Keratinocyte (primary cell): ENCODE measurements at regions not wholly inside any gene's neighbourhood (a gene's known extent, or its start where the extent isn't known, plus 50 kb on each side); places are given as distances from the start of the nearest gene placed in this dataset.

Experiments
- DNase-seq: peaks from one replicate; pipeline ENCODE4 v3.0.0-alpha.2; 2011; ENCODE audit warnings: low read depth, missing footprints, low spot score
- FAIRE-seq: peaks from 2 replicates; lab custom pipeline; 2011; peaks lifted over from hg19 to GRCh38; lab: Jason Lieb, UNC
- H2AFZ ChIP-seq: 2 replicates; pipeline ENCODE4 v1.6.0; 2012; ENCODE audit warnings: low read length, control low read depth, inconsistent platforms; ENCODE audit not compliant: control insufficient read depth
- H3K27ac ChIP-seq: 2 replicates; pipeline ENCODE4 v1.5.1; 2011; ENCODE audit warnings: low read length; ENCODE audit not compliant: control insufficient read depth, insufficient read depth
- H3K27me3 ChIP-seq: 3 replicates; pipeline ENCODE4 v1.6.0; 2011; ENCODE audit warnings: low read length; ENCODE audit not compliant: control insufficient read depth, insufficient read depth; ENCODE audit errors: extremely low read depth
- H3K36me3 ChIP-seq, 2 experiments: 2 replicates in 1 of 2; 3 replicates in 1 of 2; pipeline ENCODE4 v1.5.1; 2011; ENCODE audit warnings: low read length in 2 of 2, mild to moderate bottlenecking in 1 of 2; ENCODE audit not compliant: control insufficient read depth in 2 of 2, insufficient read depth in 2 of 2; ENCODE audit errors: extremely low read depth in 1 of 2
- H3K4me1 ChIP-seq: 3 replicates; pipeline ENCODE4 v1.5.1; 2011; ENCODE audit warnings: low read length; ENCODE audit not compliant: control insufficient read depth, insufficient read depth; ENCODE audit errors: extremely low read depth
- H3K4me2 ChIP-seq: 3 replicates; pipeline ENCODE4 v1.6.0; 2011; ENCODE audit warnings: low read depth, low read length; ENCODE audit not compliant: control insufficient read depth, insufficient read depth; ENCODE audit errors: extremely low read depth
- H3K4me3 ChIP-seq, 3 experiments: fragments of 200-600 bp in 1 of 3; sonication (generic) in 1 of 3; 2 replicates in 2 of 3; 3 replicates in 1 of 3; pipeline ENCODE4 v1.5.1; 2011 to 2016; ENCODE audit warnings: low read length in 3 of 3, mild to moderate bottlenecking in 3 of 3, control low read depth in 2 of 3, inconsistent platforms in 1 of 3, low read depth in 1 of 3, mixed read lengths in 1 of 3, mixed run types in 1 of 3, moderate library complexity in 1 of 3; ENCODE audit not compliant: control insufficient read depth in 2 of 3, insufficient read depth in 2 of 3; ENCODE audit errors: extremely low read depth in 1 of 3
- H3K79me2 ChIP-seq: 2 replicates; pipeline ENCODE4 v1.6.0; 2012; ENCODE audit warnings: low read length; ENCODE audit not compliant: control insufficient read depth, insufficient read depth
- H3K9ac ChIP-seq: 3 replicates; pipeline ENCODE4 v1.6.0; 2011; ENCODE audit warnings: low read length; ENCODE audit not compliant: control insufficient read depth, insufficient read depth; ENCODE audit errors: extremely low read depth
- H3K9me1 ChIP-seq: 3 replicates; pipeline ENCODE4 v1.6.0; 2011; ENCODE audit warnings: low read length; ENCODE audit not compliant: control insufficient read depth, insufficient read depth; ENCODE audit errors: extremely low read depth
- H3K9me3 ChIP-seq: 2 replicates; pipeline ENCODE4 v1.5.1; 2012; ENCODE audit warnings: low read depth, low read length; ENCODE audit not compliant: control insufficient read depth
- H4K20me1 ChIP-seq: 3 replicates; pipeline ENCODE4 v1.6.0; 2011; ENCODE audit warnings: low read length; ENCODE audit not compliant: control insufficient read depth, insufficient read depth; ENCODE audit errors: extremely low read depth
- EZH2 ChIP-seq: IDR thresholded peaks from one replicate; pipeline ENCODE4 v1.6.1; 2012; ENCODE audit warnings: inconsistent platforms, mild to moderate bottlenecking, low read length, moderate library complexity
- dilution Hi-C: fragments of 300-500 bp; cut with MboI; formaldehyde crosslinking; loops from one replicate; pipeline ENCODE4 v1.7.0; 2020; ENCODE audit warnings: low sequenced_read_pairs; ENCODE audit not compliant: extremely low pct_ligation_motif_present
- TF ChIP-seq, protein P1 (sequence below), 3 experiments: IDR thresholded peaks in 1 of 3; conservative IDR thresholded peaks in 1 of 3; optimal IDR thresholded peaks in 1 of 3; 2 replicates in 2 of 3; 3 replicates in 1 of 3; pipeline versions ENCODE3 to v1.5.1; 2011; ENCODE audit warnings: low read length in 3 of 3, mild to moderate bottlenecking in 3 of 3, moderate library complexity in 2 of 3, control low read depth in 1 of 3, inconsistent platforms in 1 of 3; ENCODE audit not compliant: insufficient read depth in 2 of 3; ENCODE audit errors: extremely low read depth in 1 of 3

DNA sequence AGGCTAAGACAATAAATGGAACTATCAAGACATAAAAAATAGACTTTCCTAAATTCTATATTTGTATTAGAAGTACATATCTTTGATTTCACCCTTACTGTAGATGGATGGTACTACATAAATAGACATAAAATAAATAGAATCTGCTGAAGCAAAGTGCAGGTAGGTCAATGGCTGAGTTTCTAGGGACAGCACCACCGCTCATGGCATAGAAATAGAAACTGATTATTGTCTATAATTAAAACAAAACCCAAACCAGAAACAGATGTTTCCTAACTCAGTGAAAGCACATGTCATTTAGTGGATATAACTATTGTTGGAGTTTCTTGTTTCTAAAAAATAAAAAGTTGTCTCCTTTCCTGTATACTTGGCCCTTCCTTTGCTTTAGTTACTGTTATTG is 387.3 kb upstream of the ADGRL3 start:
- Histone ChIP-seq H3K4me1 (no peaks in the 10 kb centered on the region), H3K9me1 (no peaks in the 10 kb centered on the region), H3K4me3 (no peak overlapping the region), H3K27me3 (no peaks in the 10 kb centered on the region), H3K79me2 (no peaks in the 10 kb centered on the region), H3K9me3 (no peaks in the 10 kb centered on the region), H4K20me1 (no peaks in the 10 kb centered on the region), H3K4me2 (no peak overlapping the region), H3K27ac (no peak overlapping the region), H2AFZ (no peak overlapping the region), H3K9ac (no peak overlapping the region), H3K36me3 (no peaks in the 10 kb centered on the region)
- DNase-seq (no peak), FAIRE-seq (no peak)
- TF ChIP-seq, protein P1, sequence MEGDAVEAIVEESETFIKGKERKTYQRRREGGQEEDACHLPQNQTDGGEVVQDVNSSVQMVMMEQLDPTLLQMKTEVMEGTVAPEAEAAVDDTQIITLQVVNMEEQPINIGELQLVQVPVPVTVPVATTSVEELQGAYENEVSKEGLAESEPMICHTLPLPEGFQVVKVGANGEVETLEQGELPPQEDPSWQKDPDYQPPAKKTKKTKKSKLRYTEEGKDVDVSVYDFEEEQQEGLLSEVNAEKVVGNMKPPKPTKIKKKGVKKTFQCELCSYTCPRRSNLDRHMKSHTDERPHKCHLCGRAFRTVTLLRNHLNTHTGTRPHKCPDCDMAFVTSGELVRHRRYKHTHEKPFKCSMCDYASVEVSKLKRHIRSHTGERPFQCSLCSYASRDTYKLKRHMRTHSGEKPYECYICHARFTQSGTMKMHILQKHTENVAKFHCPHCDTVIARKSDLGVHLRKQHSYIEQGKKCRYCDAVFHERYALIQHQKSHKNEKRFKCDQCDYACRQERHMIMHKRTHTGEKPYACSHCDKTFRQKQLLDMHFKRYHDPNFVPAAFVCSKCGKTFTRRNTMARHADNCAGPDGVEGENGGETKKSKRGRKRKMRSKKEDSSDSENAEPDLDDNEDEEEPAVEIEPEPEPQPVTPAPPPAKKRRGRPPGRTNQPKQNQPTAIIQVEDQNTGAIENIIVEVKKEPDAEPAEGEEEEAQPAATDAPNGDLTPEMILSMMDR (optimal IDR thresholded peaks at IDR 0.05 in 1 of 3, IDR thresholded peaks at IDR 0.05 in 1 of 3, conservative IDR thresholded peaks at IDR 0.05 in 1 of 3; ENCODE audit: extremely low read depth in 1 of 3, insufficient read depth in 2 of 3, low read length in 3 of 3), result no peak
- no peak for TF ChIP-seq EZH2
- dilution Hi-C loops, result no loop called here

DNA sequence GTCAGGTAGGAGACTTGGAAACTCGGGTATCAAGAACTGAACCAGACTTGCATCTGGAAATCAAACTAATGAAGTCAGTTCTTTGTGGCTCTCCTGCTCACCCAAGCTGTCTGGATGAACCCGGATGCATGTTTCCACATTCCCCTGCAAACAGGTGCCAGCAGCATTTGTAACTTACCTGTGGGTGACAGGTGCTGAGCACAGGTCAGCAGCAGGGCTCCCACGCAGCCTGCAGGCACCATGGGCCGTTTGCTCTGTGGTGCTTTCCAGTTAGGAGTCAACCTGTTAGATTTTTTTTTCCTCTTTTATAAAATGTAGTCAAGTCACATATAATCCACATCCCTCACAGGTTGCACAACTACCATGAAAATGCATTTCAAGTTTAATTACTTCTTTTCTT is 385.6 kb upstream of the ADGRL3 start:
- Histone ChIP-seq H4K20me1 (no peaks in the 10 kb centered on the region), H3K9ac (no peak overlapping the region), H3K79me2 (no peaks in the 10 kb centered on the region), H3K9me1 (no peaks in the 10 kb centered on the region), H3K27me3 (no peaks in the 10 kb centered on the region), H3K9me3 (no peaks in the 10 kb centered on the region), H3K4me2 (no peak overlapping the region), H3K4me3 (no peak overlapping the region), H3K27ac (no peak overlapping the region), H3K4me1 (no peaks in the 10 kb centered on the region), H2AFZ (no peak overlapping the region), H3K36me3 (no peaks in the 10 kb centered on the region)
- TF ChIP-seq EZH2, result no peak
- TF ChIP-seq, protein P1 (optimal IDR thresholded peaks at IDR 0.05 in 1 of 3, IDR thresholded peaks at IDR 0.05 in 1 of 3, conservative IDR thresholded peaks at IDR 0.05 in 1 of 3; ENCODE audit: extremely low read depth in 1 of 3, insufficient read depth in 2 of 3, low read length in 3 of 3), result no peak
- FAIRE-seq (no peak), DNase-seq (no peak)
- dilution Hi-C loops, result no loop called here
